H1 (cell line): ENCODE measurements at regions not wholly inside any gene's neighbourhood (a gene's known extent, or its start where the extent isn't known, plus 50 kb on each side); places are given as distances from the start of the nearest gene placed in this dataset.

Experiments
- CTCF ChIA-PET: fragments of 300-600 bp; sonication (Branson Sonifier 250); formaldehyde crosslinking; loops from one replicate; lab custom pipeline; 2021; ENCODE audit not compliant: partially characterized antibody; lab: Charles Lee
- POLR2A ChIA-PET: fragments of 300-600 bp; sonication (Branson Sonifier 250); formaldehyde crosslinking; loops from one replicate; lab custom pipeline; 2021; ENCODE audit warnings: inconsistent platforms; ENCODE audit not compliant: partially characterized antibody; lab: Charles Lee
- DNase-seq, 2 experiments: peaks; one replicate each; pipeline versions ENCODE4 v3.0.0 to v3.0.0-alpha.2; 2010 to 2022; ENCODE audit warnings: low spot score in 2 of 2, low read depth in 1 of 2, mixed read lengths in 1 of 2
- FAIRE-seq: peaks from 2 replicates; lab custom pipeline; 2011; peaks lifted over from hg19 to GRCh38; lab: Jason Lieb, UNC
- H2AFZ ChIP-seq: 2 replicates; pipeline ENCODE4 v1.8.1; 2012; ENCODE audit warnings: low read length, inconsistent platforms
- H2AK5ac ChIP-seq: 2 replicates; pipeline ENCODE4 v1.6.1; 2013; ENCODE audit warnings: low read depth, low read length
- H2BK120ac ChIP-seq: replicated peaks from 2 replicates; pipeline ENCODE3; 2013; ENCODE audit warnings: low read depth, low read length, inconsistent platforms
- H2BK12ac ChIP-seq: 2 replicates; pipeline ENCODE4 v1.6.1; 2013; ENCODE audit warnings: low read depth, low read length
- H2BK15ac ChIP-seq: 2 replicates; pipeline ENCODE4 v1.6.1; 2013; ENCODE audit warnings: low read length
- H2BK20ac ChIP-seq: 2 replicates; pipeline ENCODE4 v1.6.1; 2013; ENCODE audit warnings: low read length
- H2BK5ac ChIP-seq: 2 replicates; pipeline ENCODE4 v1.6.1; 2013; ENCODE audit warnings: low read depth, low read length
- H3K14ac ChIP-seq: 2 replicates; pipeline ENCODE4 v1.6.1; 2013; ENCODE audit warnings: inconsistent platforms; ENCODE audit not compliant: insufficient read length
- H3K18ac ChIP-seq: 2 replicates; pipeline ENCODE4 v1.6.1; 2013; ENCODE audit warnings: low read length; ENCODE audit errors: extremely low read depth
- H3K23ac ChIP-seq: 2 replicates; pipeline ENCODE4 v1.6.1; 2013; ENCODE audit warnings: inconsistent platforms; ENCODE audit not compliant: insufficient read length
- H3K23me2 ChIP-seq: 2 replicates; pipeline ENCODE4 v1.6.1; 2013; ENCODE audit warnings: low read depth, low read length
- H3K27ac ChIP-seq: 2 replicates; pipeline ENCODE4 v1.6.1; 2011; ENCODE audit warnings: low read depth, low read length, inconsistent platforms
- H3K27me3 ChIP-seq, 4 experiments: replicated peaks in 1 of 4; 1 replicate in 1 of 4; 2 replicates in 3 of 4; pipeline versions ENCODE4 v1.6.1 to v1.8.1; 2011 to 2013; ENCODE audit warnings: low read length in 3 of 4, mild to moderate bottlenecking in 3 of 4, inconsistent platforms in 2 of 4, mixed read lengths in 2 of 4, moderate library complexity in 1 of 4; ENCODE audit not compliant: control insufficient read depth in 3 of 4, insufficient read depth in 3 of 4; ENCODE audit errors: extremely low read depth in 1 of 4
- H3K36me3 ChIP-seq, 4 experiments: 2 replicates each; pipeline versions ENCODE4 v1.6.1 to v1.8.1; 2011 to 2013; ENCODE audit warnings: mild to moderate bottlenecking in 4 of 4, low read length in 3 of 4, moderate library complexity in 2 of 4, control low read depth in 1 of 4, inconsistent platforms in 1 of 4; ENCODE audit not compliant: insufficient read depth in 4 of 4, control insufficient read depth in 2 of 4
- H3K4ac ChIP-seq: replicated peaks from 2 replicates; pipeline ENCODE3; 2013; ENCODE audit warnings: low read length, low read depth, mixed read lengths, inconsistent platforms; ENCODE audit not compliant: insufficient read length
- H3K4me1 ChIP-seq, 4 experiments: replicated peaks in 1 of 4; 1 replicate in 1 of 4; 2 replicates in 3 of 4; pipeline versions ENCODE4 v1.6.1 to v1.8.1; 2011 to 2013; ENCODE audit warnings: low read length in 3 of 4, inconsistent platforms in 2 of 4, mixed read lengths in 1 of 4; ENCODE audit not compliant: insufficient read depth in 4 of 4, control insufficient read depth in 3 of 4
- H3K4me2 ChIP-seq, 2 experiments: 2 replicates each; pipeline versions ENCODE4 v1.6.1 to v1.8.1; 2011 to 2013; ENCODE audit warnings: low read depth in 2 of 2, low read length in 2 of 2, control low read depth in 1 of 2, inconsistent platforms in 1 of 2, mild to moderate bottlenecking in 1 of 2; ENCODE audit not compliant: insufficient read depth in 1 of 2
- H3K4me3 ChIP-seq, 4 experiments: fragments of 200-600, 300-600 bp in 1 of 4; sonication (generic), shearing (Covaris generic), sonication (Bioruptor Twin) in 1 of 4; 2 replicates each; pipeline versions ENCODE4 v1.5.1 to v1.8.1; 2011 to 2016; ENCODE audit warnings: low read length in 4 of 4, low read depth in 3 of 4, control low read depth in 2 of 4, inconsistent platforms in 2 of 4, mild to moderate bottlenecking in 2 of 4, mixed read lengths in 1 of 4, moderate library complexity in 1 of 4; ENCODE audit not compliant: insufficient read depth in 2 of 4; ENCODE audit errors: extremely low read depth in 1 of 4
- H3K56ac ChIP-seq: replicated peaks from 2 replicates; pipeline ENCODE3; 2013; ENCODE audit warnings: low read depth, mild to moderate bottlenecking, mixed read lengths, low read length, inconsistent platforms; ENCODE audit not compliant: insufficient read length
- H3K79me1 ChIP-seq: 2 replicates; pipeline ENCODE4 v1.6.1; 2013; ENCODE audit warnings: low read depth, low read length, control low read depth
- H3K79me2 ChIP-seq, 2 experiments: 2 replicates each; pipeline versions ENCODE4 v1.6.1 to v1.8.1; 2012 to 2013; ENCODE audit warnings: low read length in 2 of 2, mild to moderate bottlenecking in 2 of 2, inconsistent platforms in 1 of 2; ENCODE audit not compliant: insufficient read depth in 2 of 2, control insufficient read depth in 1 of 2
- H3K9ac ChIP-seq, 4 experiments: replicated peaks in 1 of 4; 1 replicate in 1 of 4; 2 replicates in 3 of 4; pipeline versions ENCODE4 v1.6.1 to v1.8.1; 2011 to 2013; ENCODE audit warnings: low read depth in 3 of 4, low read length in 3 of 4, control low read depth in 2 of 4, mild to moderate bottlenecking in 2 of 4, moderate library complexity in 2 of 4, inconsistent platforms in 1 of 4; ENCODE audit errors: extremely low read depth in 1 of 4
- H3K9me3 ChIP-seq, 2 experiments: 2 replicates each; pipeline versions ENCODE4 v1.6.1 to v1.8.1; 2012 to 2013; ENCODE audit warnings: mild to moderate bottlenecking in 2 of 2, moderate library complexity in 2 of 2, control low read depth in 1 of 2, inconsistent platforms in 1 of 2, low read depth in 1 of 2, low read length in 1 of 2, mixed read lengths in 1 of 2; ENCODE audit not compliant: insufficient read depth in 2 of 2
- H4K20me1 ChIP-seq, 2 experiments: replicated peaks in 1 of 2; 2 replicates each; pipeline versions ENCODE3 to v1.8.1; 2011 to 2013; ENCODE audit warnings: inconsistent platforms in 2 of 2, low read length in 2 of 2, mild to moderate bottlenecking in 1 of 2; ENCODE audit not compliant: insufficient read depth in 2 of 2, control insufficient read depth in 1 of 2
- H4K5ac ChIP-seq: 2 replicates; pipeline ENCODE4 v1.6.1; 2013; ENCODE audit warnings: low read length, low read depth, mixed read lengths, inconsistent platforms; ENCODE audit not compliant: insufficient read length
- H4K8ac ChIP-seq: 2 replicates; pipeline ENCODE4 v1.8.0; 2013; ENCODE audit warnings: mild to moderate bottlenecking, moderate library complexity, low read length, inconsistent platforms; ENCODE audit not compliant: insufficient read depth; ENCODE audit errors: extremely low read depth
- H4K91ac ChIP-seq: replicated peaks from 2 replicates; pipeline ENCODE3; 2013; ENCODE audit warnings: low read length, mixed read lengths, inconsistent platforms; ENCODE audit not compliant: insufficient read length
- CBX5 ChIP-seq: fragments of 300-800, 300-1000 bp; sonication (generic); IDR thresholded peaks from 2 replicates; pipeline ENCODE4 v1.7.1; 2016; ENCODE audit warnings: antibody characterized with exemption, low read length, low read depth
- NRF1 ChIP-seq: IDR thresholded peaks from 2 replicates; pipeline ENCODE4 v1.6.1; 2011; ENCODE audit warnings: mild to moderate bottlenecking, low read depth, low read length, improper control_type of control experiment
- WGBS, 2 experiments: shearing (Covaris generic) in 1 of 2; methylation state at CpG; one replicate each; pipeline versions ENCODE4 v1.1.6 to v1.1.7; 2013 to 2015; ENCODE audit warnings: low lambda C conversion rate in 2 of 2, mixed read lengths in 2 of 2, inconsistent platforms in 1 of 2, low coverage in 1 of 2, missing lambda C conversion rate in 1 of 2; ENCODE audit not compliant: insufficient replicate concordance in 2 of 2, insufficient coverage in 1 of 2, insufficient read length in 1 of 2; ENCODE audit errors: extremely low coverage in 1 of 2, missing lambda C conversion rate in 1 of 2; 5-methylcytosine and 5-hydroxymethylcytosine counted together

GRCh38 chr16:13823501-13823900 lies 96.5 kb upstream of the ERCC4 start:
- Histone ChIP-seq H2AFZ (no peak overlapping the region), H3K4ac (no peak overlapping the region), H4K20me1 (no peaks in the 10 kb centered on the region), H3K14ac (no peak overlapping the region), H3K23me2 (no peaks in the 10 kb centered on the region; the same call in 1 of the 2 replicates), H3K4me2 (no peak overlapping the region), H3K18ac (no peak overlapping the region), H3K9ac (no peak overlapping the region), H2BK20ac (no peak overlapping the region), H3K56ac (no peak overlapping the region), H3K79me2 (no peaks in the 10 kb centered on the region), H2BK12ac (no peak overlapping the region), H2BK120ac (no peak overlapping the region), H3K36me3 (no peaks in the 10 kb centered on the region), H4K8ac (no peak overlapping the region), H3K27ac (no peak overlapping the region), H3K4me1 (no peaks in the 10 kb centered on the region), H3K4me3 (no peak overlapping the region), H3K79me1 (no peaks in the 10 kb centered on the region), H4K91ac (no peak overlapping the region), H3K27me3 (no peaks in the 10 kb centered on the region), H3K23ac (no peak overlapping the region), H2AK5ac (no peak overlapping the region), H2BK5ac (no peak overlapping the region), H4K5ac (no peak overlapping the region), H3K9me3 (no peaks in the 10 kb centered on the region), H2BK15ac (no peak overlapping the region)
- 89% methylated on average over 6 of the region's 6 CpGs; no CpG with 5 or more reads in 1 of the 2 experiments for WGBS, 2 experiments
- DNase-seq (no peak), FAIRE-seq (no peak)
- CTCF ChIA-PET, result interaction anchor here (1.4 kb wide), 1 partner anchor 25 kb away, joined by 3 read pairs; no protein-coding TSS in a partner anchor
- TF ChIP-seq CBX5 (no peak), NRF1 (no peak)
- POLR2A ChIA-PET, result no interaction called here
